NCI-H2196 (cell line): ENCODE measurements at regions not wholly inside any gene's neighbourhood (a gene's known extent, or its start where the extent isn't known, plus 50 kb on each side); places are given as distances from the start of the nearest gene placed in this dataset.

Experiments
- DNase-seq: peaks from one replicate; lab custom pipeline; 2025; ENCODE audit not compliant: unreplicated experiment; lab: John Stamatoyannopoulos, UW

DNA sequence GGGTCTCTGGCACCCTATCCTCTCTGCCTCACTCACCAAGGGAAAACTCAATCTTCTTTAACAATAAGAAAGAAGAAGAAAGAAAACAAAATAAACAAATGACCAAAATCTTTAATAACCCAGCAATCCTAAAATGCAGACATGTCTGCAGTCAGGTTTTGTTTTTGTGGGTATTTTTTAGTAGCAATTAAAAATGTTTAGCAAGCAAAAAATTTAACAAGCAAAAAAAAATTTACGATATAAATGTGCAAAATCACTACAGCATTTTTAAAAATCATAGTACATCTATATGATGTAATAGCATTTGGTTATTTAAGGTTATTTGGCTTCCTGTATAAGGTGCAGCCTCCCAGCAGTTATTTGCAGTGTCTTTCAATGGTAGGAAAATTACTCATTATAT lies 151.3 kb upstream of the MAP3K1 start:
- no peak for DNase-seq

DNA sequence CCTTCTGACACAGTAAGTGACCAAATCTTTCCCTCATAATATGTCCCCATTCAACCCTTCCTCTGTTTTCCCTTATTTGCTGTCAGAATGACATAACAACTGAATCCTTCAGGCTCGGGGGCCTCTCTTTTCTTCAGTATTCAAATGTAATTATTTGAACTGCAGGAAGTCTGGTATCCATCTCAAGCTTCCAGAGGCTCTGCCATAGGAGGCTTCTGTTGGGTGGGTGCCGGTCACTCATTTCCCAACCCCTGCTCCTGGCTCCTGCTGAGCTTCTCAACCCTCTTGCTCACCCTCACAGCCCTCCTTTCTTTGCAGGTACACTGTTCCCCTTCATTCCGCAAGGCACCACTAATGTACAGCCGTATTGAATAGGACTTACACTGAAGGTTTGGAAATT lies 151.8 kb upstream of the MAP3K1 start:
- no peak for DNase-seq

DNA sequence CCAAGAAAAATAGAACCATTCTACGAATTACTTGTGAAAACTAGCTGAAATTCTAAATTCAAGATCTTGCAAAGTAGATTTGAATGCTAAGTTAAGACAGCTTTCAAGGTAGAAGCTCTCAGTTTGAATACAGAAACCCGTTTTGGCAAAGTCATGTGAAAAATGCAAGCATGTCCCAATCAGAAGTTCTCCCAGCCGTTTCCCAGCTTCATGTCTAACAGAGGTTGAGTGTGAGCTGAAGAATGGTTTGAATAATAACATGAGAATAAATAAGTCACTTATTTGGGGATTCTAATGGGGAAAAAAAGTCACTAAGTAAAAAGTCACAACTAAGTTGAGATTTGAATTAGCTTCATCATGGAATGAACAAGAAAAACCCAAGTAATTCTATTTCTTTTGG lies 152.5 kb upstream of the MAP3K1 start:
- DNase-seq, result no peak

DNA sequence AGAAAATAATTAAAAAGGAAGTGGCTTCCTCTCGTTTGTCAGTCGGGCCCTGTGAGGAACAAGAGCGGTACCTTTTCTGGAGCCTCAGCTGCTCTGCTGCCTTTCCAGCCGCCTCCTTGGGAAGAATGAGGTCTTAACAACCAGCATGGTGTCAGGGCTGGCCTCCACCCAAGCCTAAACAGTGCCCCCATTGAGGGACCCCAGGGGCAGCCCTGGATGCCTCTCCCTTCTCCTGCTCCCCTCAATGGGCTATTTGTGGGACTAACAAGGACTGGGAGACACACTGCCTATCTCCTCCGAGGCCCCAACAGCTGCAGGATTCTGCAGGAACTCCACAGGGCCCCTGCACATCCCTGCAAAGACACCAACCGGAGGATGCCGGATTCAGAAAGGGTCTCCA lies 155.4 kb upstream of the MAP3K1 start:
- DNase-seq, result no peak

DNA sequence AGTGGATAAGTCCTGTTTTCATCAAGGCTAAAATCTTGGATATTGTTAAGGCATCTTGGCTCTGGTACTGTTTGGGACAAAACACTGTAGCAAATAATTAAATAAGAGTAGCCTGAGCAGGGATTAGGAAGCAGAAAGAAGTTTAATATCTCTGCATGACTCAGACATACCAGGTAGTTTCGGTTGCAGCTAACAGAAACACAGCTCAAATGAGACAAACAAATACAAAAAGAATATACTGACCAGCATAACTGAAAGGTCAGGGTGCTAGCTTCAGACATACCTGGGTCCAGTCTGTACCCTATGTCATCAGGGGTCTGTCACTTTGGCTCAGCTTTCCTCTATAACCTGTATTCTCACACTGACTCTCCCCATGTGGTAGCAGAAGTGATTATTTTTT lies 156.4 kb upstream of the MAP3K1 start:
- no peak for DNase-seq

DNA sequence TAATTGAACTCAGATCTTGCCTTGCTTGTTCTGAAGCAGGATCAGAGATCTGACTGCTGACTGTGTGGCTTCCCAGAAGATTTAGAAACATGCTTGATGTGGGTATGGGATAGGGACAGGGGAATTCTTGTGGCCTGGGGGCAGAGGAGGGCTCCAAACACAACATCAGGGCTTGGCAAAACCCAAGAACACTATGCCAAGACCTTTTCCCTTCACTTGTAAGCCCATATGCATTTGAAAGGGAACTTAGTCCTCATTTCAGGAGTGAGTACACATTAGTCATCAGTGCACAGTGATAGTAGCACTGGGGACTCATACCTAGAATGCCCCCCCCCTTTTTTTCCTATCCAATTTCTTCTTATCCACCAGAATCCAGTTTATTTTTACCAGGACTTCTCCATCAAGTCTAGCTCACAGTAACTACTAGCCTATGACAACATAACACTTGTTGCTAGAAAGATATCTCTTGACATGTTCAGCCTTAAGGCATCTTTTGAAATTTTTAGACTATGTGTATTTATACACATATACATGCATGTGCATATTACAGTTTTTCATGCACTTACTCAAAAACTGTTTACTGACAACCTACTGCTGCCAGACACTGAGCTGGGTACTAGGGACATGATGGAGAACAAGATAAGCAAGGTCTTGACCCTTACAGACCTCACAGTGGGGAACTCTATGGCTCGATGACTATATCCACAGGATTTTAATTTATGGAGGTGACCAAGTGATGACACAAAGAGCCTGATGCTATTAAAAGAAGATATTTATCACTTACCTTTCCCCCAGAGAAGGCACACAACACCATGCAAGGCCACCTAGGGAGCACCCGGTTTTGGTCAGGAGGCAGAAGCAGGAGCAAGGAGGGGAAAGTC lies 158.3 kb upstream of the MAP3K1 start:
- DNase-seq, result no peak

DNA sequence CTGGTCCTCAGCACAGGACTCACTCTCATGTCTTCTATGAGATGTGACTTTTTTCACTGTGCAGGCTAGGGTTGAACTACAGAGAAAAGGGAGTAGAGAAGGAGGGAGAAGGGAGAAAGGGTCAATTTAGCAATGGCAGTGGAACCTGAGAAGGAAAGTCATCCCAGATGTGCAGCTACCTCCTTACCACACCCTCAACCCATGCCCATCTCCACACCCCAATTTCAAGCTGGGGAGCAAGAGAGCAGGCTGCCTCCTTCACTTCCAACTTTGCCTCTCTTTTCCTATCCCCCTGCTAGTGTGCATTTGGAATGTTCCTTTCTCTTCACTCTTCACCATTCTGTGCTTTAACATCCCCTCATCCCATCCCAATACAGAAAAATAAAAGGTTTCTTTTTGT lies 163.5 kb upstream of the MAP3K1 start:
- no peak for DNase-seq

DNA sequence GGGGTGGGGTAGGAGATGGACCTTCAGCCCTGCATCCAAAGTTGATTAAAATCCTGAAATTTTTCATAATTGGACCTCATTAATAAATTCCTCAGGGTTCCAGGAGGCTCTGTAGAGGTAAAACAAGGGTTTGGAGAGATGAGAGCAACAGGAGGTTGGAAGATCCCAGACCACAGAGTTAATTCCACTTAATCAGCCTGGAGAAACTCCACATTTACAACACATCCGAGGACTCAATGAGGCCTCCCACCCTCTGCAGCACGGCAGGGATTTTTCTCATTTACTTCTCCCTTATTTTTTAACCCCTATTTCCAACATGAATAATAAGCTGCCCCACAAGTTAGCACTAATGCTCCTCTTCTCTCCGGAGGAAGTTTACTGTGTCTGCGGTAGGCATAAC lies 165.0 kb upstream of the MAP3K1 start:
- no peak for DNase-seq

DNA sequence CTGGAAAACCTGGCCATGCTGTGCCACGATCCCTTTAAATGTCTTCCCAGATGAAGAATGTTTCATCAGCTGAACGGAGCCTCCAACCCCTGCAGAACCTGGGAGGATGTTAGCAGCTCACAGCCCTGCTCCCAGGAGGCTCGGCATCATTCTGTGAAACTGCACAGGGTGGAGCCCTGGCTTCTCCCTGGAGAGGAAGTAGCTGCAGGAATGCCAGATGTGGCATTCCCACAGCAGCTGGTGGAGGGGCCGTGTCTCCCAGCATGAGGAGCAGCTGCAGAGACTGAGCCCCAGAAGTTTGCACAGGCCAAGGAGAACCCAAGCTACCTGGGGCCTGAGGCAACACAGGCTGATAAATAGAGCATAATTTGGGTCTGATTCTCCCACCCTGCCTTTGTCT lies 165.8 kb upstream of the MAP3K1 start:
- no peak for DNase-seq

DNA sequence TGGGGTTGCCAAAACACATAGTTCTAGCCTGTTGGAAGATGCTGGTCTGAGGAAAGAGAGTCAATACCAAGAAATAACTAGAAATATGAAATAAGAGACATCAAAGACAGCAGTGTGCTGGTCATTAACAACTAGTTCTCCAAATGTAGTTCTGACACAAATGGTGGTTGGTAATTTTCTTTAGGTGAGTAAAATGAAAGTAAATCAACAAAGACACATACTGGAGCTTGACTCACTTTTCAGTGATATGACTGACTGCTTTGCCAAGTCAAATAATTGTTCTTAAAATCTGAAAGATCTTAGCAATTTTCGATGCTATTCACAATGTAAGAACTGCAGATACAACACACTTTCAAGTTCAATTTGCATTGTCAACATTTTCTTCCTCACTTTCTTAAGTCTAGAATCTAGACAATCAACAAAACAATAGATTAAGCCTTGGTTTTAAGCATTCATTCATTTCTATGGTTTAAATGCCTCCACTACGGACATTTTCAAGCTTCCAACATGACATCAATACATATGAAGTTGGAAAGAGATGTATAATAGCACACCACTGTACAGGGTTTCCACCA lies 166.8 kb upstream of the MAP3K1 start:
- DNase-seq, result no peak

DNA sequence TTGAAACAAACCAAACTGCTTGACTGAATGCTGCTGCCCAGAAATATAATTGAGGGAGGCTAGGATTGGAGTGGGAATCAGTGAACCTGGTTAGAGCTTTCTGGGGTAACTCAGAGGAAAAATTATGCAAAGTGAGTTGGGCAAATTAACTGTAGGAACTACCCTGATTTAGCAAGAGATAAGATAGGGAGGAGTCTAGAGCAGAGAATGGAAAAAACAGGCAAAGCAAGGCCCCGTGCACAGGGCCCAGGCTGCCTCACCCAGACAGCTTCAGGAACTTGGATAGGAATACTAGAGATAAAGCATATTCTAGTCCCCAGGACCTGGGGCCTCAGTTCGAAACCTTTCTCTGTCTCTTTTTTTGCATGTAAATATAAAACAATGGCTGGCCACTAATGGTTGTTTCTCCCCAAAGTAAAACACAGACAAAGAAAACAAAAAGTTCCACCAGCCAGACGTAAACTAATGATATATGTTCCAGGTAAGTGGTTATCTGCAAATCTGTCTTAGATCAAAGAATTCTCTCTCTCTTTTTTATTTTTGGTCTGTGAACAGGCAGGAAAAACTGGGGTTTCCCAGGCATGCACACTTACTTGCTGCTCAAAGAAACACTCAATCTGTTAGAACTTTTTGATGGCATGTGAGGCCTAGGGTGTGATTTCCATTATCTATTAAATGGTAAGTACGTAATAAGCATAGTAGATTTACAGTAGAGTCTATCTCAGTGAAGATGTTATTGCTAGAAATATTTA lies 168.1 kb upstream of the MAP3K1 start:
- DNase-seq, result no peak

DNA sequence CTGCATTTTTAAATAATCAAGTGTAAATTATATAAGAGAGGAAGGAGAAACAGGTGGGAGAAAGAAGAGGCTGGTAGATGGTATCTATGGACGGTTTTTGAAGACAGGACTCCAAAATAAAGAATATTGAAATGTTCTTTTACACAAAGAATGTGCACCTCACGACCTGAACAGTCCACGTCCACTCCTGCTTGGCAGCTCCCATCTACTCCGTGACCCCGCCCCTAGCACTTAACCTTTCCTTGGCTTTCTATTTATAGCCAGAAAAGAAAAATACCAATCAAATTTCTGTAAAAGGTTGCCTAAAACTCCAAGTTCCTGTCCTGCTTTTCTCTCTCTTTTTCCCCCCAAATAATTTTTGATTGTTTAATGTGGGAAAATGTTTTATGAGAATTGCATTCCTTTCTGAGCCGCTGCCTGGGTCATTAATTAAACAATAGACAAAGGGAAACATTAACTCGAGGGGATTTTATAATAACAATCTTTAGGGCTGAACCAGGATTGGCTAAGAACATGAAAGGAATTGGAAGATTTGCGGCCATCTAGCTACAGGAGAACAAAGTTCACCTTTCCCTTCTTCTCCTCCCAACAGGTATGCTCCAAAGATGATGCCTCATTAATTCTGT lies 173.6 kb upstream of the MAP3K1 start:
- DNase-seq, result no peak

DNA sequence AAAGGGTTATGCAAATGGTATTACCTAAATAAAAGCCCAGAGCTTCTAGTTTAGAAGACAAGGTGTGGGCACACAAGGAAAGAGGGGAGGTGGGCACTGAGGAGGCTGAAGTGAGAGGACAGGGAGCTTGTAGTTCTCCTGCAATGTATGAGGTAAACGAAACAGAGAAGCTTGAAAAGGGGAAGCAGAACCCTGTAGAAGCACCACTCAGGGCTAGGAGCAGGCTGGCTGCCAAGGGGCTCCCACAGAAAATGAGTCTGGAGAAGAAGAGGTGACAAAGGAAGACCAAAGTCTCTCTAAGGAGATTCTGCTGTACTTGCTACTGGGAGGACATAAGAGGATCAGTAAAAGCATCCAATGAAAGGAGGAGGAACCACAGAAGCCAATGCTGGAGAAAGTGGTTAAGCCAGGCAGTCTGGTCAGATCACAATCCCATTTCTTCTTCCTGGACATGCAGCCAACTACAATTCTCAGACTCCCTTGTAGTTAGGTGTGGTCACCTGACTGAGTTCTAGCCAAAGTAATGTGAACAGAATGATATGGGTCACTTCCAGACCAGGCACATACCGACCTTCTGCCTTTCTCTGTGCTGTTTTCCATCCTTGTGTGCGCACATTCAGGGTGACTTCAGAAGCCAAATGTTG lies 174.5 kb upstream of the MAP3K1 start:
- DNase-seq, result peak; percentile 11

DNA sequence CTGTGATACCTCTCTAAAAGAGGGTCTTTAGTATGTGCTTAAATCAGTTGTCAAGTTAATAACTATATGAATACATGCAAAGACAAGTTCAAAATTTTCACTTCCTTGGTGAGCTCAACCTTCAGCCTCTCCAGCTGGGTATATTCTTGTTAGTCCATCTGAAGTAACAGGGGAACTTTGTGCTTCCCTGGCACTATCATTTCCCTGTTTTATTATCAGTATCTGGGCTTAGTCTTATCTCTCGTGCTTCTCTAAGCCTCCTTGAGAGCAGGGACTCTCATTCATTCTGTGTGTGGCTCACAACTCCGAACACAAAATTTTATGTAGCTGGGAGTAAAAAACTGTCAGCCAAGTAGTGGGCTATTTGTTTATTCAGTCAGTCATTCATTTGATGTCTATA lies 175.9 kb upstream of the MAP3K1 start:
- DNase-seq, result no peak

DNA sequence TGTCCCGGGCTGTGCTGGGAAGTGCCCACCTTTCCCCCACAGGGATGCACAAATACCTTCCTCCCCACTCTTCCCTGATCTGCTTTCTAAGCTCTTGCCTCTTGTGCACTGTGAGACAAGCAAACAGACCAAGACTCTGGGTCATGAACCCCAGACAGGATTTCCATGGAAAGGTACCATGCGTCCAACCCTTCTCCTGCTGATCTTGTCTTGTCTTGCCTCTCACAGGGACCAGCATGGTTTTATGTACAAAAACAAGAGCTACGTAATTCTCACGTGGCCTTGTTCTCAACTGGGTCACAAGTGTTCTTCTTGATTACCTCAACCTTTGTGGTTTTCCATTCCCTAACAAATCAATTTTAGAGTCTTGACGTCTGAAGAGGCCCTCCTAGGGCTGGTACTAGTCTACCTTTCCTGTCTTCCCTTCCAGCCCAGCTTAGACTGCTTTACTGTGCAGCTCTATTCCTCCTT lies 176.5 kb upstream of the MAP3K1 start:
- DNase-seq, result no peak

DNA sequence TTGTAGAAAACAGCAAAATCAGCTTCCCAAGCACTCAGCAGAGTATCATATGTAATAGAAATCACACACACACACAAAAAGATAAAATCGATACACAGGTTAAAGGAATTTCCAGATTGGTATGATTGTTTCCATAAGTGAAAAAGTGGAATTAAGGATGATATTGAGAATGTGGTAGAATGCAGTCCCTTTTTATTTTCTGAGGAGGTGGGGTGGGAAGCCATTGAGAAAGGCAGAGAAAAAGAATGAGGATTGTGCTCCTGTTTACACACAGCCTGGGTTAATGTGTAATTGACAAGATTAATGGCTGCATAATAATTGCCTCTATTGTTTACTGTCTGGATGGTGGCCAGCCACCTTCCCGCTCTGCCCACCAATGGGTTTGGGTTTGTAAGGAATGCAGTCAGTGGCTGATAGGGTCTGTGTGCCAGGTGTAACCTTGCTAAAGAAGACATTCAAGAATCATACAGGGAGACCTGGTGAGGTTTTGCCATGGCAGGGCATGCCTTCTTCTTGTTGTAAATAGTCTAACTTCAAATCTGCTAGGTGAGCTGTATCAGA lies 177.2 kb upstream of the MAP3K1 start:
- DNase-seq, result peak; percentile 16

DNA sequence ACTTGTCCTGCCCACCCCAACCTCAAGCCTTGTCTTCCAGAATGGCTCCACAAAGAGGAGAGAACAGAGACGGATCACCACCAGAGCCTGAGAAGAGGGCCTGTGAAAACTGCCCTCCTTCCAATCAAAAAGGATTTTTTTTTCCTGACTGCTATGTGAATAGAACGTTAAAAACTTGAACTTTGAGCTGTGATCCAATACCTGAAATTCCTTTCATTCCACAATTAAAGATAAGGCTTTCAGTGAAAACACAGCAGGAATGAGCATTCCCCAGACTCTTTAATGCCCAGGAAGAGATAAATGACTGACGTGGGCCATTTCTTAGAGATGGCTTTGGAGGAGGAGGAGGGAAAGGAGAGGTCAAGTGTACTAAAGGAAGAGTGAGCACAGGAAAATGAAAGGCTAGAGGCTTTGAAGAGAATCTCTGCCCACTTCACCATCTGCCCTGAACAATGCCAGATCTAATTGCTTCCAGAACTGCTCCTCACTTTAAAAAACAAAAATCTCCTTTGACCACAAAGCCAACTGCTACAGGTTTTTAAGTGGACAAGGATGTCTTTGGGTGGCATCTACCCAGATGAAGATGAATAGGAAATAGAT lies 177.9 kb upstream of the MAP3K1 start:
- DNase-seq, result peak; percentile 5

DNA sequence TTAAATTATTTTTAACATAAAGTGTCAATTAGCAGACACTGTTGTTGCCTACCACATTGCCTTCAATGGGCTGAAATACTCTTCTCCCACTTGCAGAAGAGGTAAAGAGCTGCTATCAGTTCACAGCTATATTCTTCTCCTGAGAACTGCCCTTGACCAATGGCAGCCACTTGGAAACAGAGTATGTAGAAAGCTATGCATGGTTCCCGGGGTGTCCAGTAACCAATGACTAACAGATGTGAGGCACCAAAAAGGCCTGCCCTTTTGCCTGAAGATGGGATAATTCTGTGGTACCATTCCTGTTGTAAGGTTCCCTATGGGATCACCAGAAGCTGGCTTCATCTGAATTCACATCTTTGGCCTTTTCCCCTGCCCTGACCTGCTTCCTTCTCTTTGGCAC lies 181.4 kb upstream of the MAP3K1 start:
- no peak for DNase-seq

DNA sequence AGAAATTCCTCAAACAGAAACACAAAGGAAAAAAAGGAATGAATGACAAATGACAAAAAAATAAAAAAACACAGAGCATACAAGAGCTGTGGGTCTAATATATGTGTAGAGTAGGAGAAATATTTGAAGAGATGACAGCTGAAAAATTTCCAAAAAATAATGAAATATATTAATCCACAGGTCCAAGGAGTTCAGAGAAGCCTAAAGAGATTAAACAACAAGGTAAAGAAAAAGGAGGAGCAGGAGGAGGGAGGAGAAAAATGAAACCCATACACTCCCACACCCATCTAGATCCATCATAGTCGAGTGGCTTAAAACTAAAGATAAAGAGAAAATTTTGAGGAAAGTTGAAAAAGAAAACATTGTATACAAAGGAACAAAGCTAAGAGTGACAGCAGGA lies 182.4 kb upstream of the MAP3K1 start:
- no peak for DNase-seq

DNA sequence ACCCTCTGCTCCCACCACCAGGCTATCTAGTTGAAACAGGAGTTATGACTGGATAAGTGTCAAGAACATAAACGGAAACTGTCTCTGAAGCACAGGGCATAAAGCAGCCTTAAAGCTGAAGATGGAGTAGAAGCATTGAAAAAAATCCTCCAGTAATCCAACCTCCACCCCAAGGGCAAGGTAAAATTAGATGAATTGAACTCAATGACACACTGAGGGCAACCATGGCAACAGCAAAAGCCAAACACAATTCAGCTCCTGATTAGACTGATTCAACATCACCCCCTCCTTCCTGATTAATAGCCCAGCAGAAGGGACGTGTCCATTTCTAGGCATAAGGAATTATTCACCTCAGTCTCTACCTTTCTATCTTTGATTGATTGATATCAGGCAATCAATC lies 183.2 kb upstream of the MAP3K1 start:
- no peak for DNase-seq
